GM19395 (cell line): ENCODE measurements at regions not wholly inside any gene's neighbourhood (a gene's known extent, or its start where the extent isn't known, plus 50 kb on each side); places are given as distances from the start of the nearest gene placed in this dataset.
A peak's percentile ranks its signal among the peaks of the same experiment; 100 is the strongest.
"Not testable (repeated sequence)": the region's sequence is repeated elsewhere in the genome, so short reads cannot be mapped to it uniquely, and the experiment has no call there.

Source experiments
- ATAC-seq: cut with Tn5 transposase; IDR thresholded peaks from one replicate; pipeline ENCODE4 v1.9.1; 2021; ENCODE audit warnings: mild to moderate bottlenecking, moderate library complexity; ENCODE audit not compliant: unreplicated experiment

GRCh38 chr15:92705764-92706163 lies 50.2 kb upstream of the FAM174B start:
- ATAC-seq: no peak

- ATAC-seq: no peak
These were observed 50.6 kb upstream of the FAM174B start for GRCh38 chr15:92706201-92706600.

- ATAC-seq: no peak
These were observed 52.4 kb upstream of the FAM174B start for GRCh38 chr15:92707880-92708551.

GRCh38 chr15:92708635-92709034 lies 53.1 kb upstream of the FAM174B start:
- no peak for ATAC-seq

- ATAC-seq: no peak
These were observed 53.7 kb upstream of the FAM174B start for GRCh38 chr15:92709110-92709790.

- ATAC-seq: no peak
These were observed 55.9 kb upstream of the FAM174B start for GRCh38 chr15:92711457-92711831.

GRCh38 chr15:92714077-92714476 lies 58.5 kb upstream of the FAM174B start:
- peak; percentile 24 for ATAC-seq

- ATAC-seq: peak; percentile 86
These were observed 59.2 kb upstream of the FAM174B start for GRCh38 chr15:92714477-92715401.

GRCh38 chr15:92715758-92716157 lies 60.2 kb upstream of the FAM174B start:
- no peak for ATAC-seq

GRCh38 chr15:92719021-92719420 lies 63.4 kb upstream of the FAM174B start:
- ATAC-seq: no peak

- no peak for ATAC-seq
These were observed 68.6 kb upstream of the FAM174B start for GRCh38 chr15:92724144-92724543.

GRCh38 chr15:92725171-92725570 lies 69.6 kb upstream of the FAM174B start:
- no peak for ATAC-seq

GRCh38 chr15:92728266-92728665 lies 72.7 kb upstream of the FAM174B start:
- no peak for ATAC-seq

- ATAC-seq: no peak
These were observed 77.7 kb upstream of the FAM174B start for GRCh38 chr15:92733090-92733933.

GRCh38 chr15:92733934-92734521 lies 78.5 kb upstream of the FAM174B start:
- ATAC-seq: no peak

- ATAC-seq: not testable (repeated sequence)
These were observed 83.7 kb upstream of the FAM174B start for GRCh38 chr15:92739246-92739645.

- ATAC-seq: no peak
These were observed 90.3 kb upstream of the FAM174B start for GRCh38 chr15:92745845-92746271.

GRCh38 chr15:92747047-92747446 lies 91.5 kb upstream of the FAM174B start:
- no peak for ATAC-seq

- ATAC-seq: no peak
These were observed 93.6 kb upstream of the FAM174B start for GRCh38 chr15:92749216-92749615.

- ATAC-seq: no peak
These were observed 94.4 kb upstream of the FAM174B start for GRCh38 chr15:92749946-92750345.
